ENCODE measurements at regions not wholly inside any gene's neighbourhood (a gene's known extent, or its start where the extent isn't known, plus 50 kb on each side); places are given as distances from the start of the nearest gene placed in this dataset.
"Not testable (repeated sequence)": the region's sequence is repeated elsewhere in the genome, so short reads cannot be mapped to it uniquely, and the experiment has no call there.

DNA sequence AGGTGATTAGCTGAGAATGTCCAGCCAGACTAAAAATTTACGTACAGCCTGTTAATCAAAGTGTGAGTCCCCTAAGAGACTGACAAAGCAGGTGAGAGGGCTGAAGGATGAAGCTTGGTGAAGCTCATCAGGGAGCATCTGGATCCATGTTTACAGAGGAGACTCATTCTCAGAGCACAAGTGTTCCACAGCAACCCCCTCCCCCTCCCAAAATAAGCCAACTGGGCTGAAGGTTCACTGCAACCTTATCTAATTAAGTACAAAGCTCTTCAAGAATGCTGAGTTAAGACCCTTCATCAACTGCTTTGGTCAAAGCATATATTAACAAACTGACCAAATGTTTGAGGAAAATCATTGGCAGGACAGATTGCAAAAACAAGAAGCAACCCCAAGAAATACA, 262.6 kb upstream of the ZNF385D start:
- DNase-seq (no peak), ATAC-seq (ENCODE audit: low FRiP score) (no peak)
- no peaks in the 10 kb centered on the region for H3K9me3 ChIP-seq (ENCODE audit: control insufficient read depth, low read length)
- WGBS, 2 donors, result 69 to 76% methylated on average over 1 of the region's 1 CpG
- no peaks in the 10 kb centered on the region for H3K36me3 ChIP-seq (ENCODE audit: control insufficient read depth in 1 of 2, insufficient read depth in 2 of 2, low read length in 1 of 2)
- no peaks in the 10 kb centered on the region for H3K4me1 ChIP-seq (ENCODE audit: control insufficient read depth in 1 of 2, insufficient read depth in 2 of 2, low read length in 2 of 2)
- no peaks in the 10 kb centered on the region for H3K27me3 ChIP-seq (ENCODE audit: control insufficient read depth in 1 of 2, insufficient read depth in 2 of 2, low read length in 1 of 2)
- intact Hi-C loops (cut with DNase I), result no loop called here
- H3K4me3 ChIP-seq (ENCODE audit: low read length in 2 of 2), result no peak overlapping the region
- H3K27ac ChIP-seq (ENCODE audit: low read depth in 1 of 2, low read length in 2 of 2), result no peak overlapping the region

DNA sequence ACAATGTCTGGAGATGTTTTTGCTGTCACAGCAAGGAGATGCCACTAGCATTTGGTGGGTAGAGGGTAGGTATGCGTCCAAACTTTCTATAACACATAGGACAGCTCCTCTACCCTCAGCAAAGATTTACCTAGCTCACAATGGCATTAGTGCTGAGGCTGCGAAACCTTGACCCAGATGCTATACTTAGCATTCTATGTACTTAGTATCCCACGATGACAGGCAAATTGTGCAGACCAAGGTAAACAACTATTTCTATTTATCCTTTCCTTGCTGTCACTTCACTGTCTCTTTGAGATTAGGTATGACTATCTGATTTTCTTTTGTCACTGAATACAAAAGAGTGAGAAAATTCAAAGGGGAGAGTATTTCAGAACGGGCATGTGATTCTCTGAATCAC, 265.2 kb upstream of the ZNF385D start:
- Histone ChIP-seq H3K36me3 (ENCODE audit: control insufficient read depth in 1 of 2, insufficient read depth in 2 of 2, low read length in 1 of 2) (no peaks in the 10 kb centered on the region), H3K4me3 (ENCODE audit: low read length in 2 of 2) (no peak overlapping the region), H3K27me3 (ENCODE audit: control insufficient read depth in 1 of 2, insufficient read depth in 2 of 2, low read length in 1 of 2) (no peaks in the 10 kb centered on the region), H3K27ac (ENCODE audit: low read depth in 1 of 2, low read length in 2 of 2) (no peak overlapping the region), H3K9me3 (ENCODE audit: control insufficient read depth, low read length) (no peaks in the 10 kb centered on the region), H3K4me1 (ENCODE audit: control insufficient read depth in 1 of 2, insufficient read depth in 2 of 2, low read length in 2 of 2) (no peaks in the 10 kb centered on the region)
- 61 to 63% methylated on average over 4 of the region's 4 CpGs for WGBS, 2 donors
- intact Hi-C loops (cut with DNase I), result no loop called here
- no peak for ATAC-seq (ENCODE audit: low FRiP score)
- no peak for DNase-seq

DNA sequence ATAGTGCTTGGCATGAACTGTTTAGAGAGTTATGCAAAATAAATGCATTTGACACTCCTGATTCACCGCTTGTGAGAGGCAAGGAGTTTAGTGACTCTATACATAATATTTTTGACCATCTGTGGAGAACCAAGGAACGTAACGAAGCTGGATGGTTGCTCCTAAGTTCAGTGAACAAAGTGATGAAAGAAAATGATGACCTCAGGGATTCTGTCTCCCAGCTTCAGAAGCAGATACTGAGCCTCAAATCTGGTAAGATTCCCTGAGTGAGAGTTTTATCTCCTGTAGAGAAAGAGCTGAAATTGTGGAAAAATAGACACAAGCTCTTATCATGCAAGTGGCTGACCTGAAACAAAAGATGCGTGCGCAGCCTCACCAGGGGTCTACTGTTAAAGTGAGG, 273.6 kb upstream of the ZNF385D start:
- intact Hi-C loops (cut with DNase I), result not testable (repeated sequence)
- 93 to 96% methylated on average over 5 of the region's 5 CpGs for WGBS, 2 donors

DNA sequence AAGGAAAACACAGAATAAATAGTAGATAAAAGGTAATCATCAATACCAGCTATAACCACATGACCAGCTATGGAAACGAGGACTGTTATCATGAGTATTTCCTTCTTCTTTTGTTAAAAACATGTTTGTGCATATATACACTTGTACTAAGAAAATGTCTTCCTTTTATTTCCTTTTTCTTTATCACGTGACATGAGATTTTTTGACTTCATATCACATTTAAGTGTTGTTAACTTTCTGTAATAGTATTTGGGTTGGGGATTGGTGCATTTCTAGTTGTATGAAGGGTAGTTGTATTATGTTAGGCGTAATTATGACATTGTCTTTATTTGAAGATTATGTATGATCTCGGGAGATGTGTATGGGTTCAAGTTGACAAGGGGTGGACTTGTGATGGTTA, 278.5 kb upstream of the ZNF385D start:
- Histone ChIP-seq H3K27me3 (ENCODE audit: control insufficient read depth in 1 of 2, insufficient read depth in 2 of 2, low read length in 1 of 2) (no peaks in the 10 kb centered on the region), H3K4me3 (ENCODE audit: low read length in 2 of 2) (no peak overlapping the region), H3K36me3 (ENCODE audit: control insufficient read depth in 1 of 2, insufficient read depth in 2 of 2, low read length in 1 of 2) (no peaks in the 10 kb centered on the region), H3K27ac (ENCODE audit: low read depth in 1 of 2, low read length in 2 of 2) (no peak overlapping the region), H3K9me3 (ENCODE audit: control insufficient read depth, low read length) (no peaks in the 10 kb centered on the region), H3K4me1 (ENCODE audit: control insufficient read depth in 1 of 2, insufficient read depth in 2 of 2, low read length in 2 of 2) (no peaks in the 10 kb centered on the region)
- no peak for ATAC-seq (ENCODE audit: low FRiP score)
- no peak for DNase-seq
- intact Hi-C loops (cut with DNase I), result no loop called here
- 90 to 91% methylated on average over 4 of the region's 4 CpGs for WGBS, 2 donors

More for the DNA sequence above, 273.6 kb upstream of the ZNF385D start:
- H3K27ac ChIP-seq (ENCODE audit: low read depth in 1 of 2, low read length in 2 of 2); DNase-seq; H3K27me3 ChIP-seq (ENCODE audit: control insufficient read depth in 1 of 2, insufficient read depth in 2 of 2, low read length in 1 of 2); ATAC-seq (ENCODE audit: low FRiP score); H3K4me1 ChIP-seq (ENCODE audit: control insufficient read depth in 1 of 2, insufficient read depth in 2 of 2, low read length in 2 of 2); H3K36me3 ChIP-seq (ENCODE audit: control insufficient read depth in 1 of 2, insufficient read depth in 2 of 2, low read length in 1 of 2); H3K9me3 ChIP-seq (ENCODE audit: control insufficient read depth, low read length); H3K4me3 ChIP-seq (ENCODE audit: low read length in 2 of 2): not testable (repeated sequence)

DNA sequence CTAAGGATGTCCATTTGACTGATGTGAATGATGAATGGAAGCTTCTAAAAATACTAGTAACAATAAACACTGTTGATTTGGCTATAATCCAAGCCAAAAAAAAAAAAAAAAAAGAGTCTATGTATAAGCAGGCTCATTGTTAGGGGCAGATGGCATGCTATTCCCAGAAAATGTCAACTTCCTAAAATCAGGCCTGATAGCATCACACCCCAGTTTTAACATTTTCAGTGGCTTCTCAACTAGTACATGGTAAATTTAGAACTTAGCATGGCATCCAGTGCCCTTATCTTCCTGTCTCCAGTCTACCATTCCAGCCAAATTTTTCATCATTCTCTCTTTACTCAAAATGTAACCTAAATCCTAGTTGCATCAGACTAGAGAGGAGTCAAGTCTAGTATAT, 288.2 kb upstream of the ZNF385D start:
- H3K4me1 ChIP-seq (ENCODE audit: control insufficient read depth in 1 of 2, insufficient read depth in 2 of 2, low read length in 2 of 2), result no peaks in the 10 kb centered on the region
- no peak overlapping the region for H3K27ac ChIP-seq (ENCODE audit: low read depth in 1 of 2, low read length in 2 of 2)
- H3K4me3 ChIP-seq (ENCODE audit: low read length in 2 of 2), result no peak overlapping the region
- intact Hi-C loops (cut with DNase I), result no loop called here
- ATAC-seq (ENCODE audit: low FRiP score) (no peak), DNase-seq (no peak)
- no peaks in the 10 kb centered on the region for H3K9me3 ChIP-seq (ENCODE audit: control insufficient read depth, low read length)
- H3K36me3 ChIP-seq (ENCODE audit: control insufficient read depth in 1 of 2, insufficient read depth in 2 of 2, low read length in 1 of 2), result no peaks in the 10 kb centered on the region
- H3K27me3 ChIP-seq (ENCODE audit: control insufficient read depth in 1 of 2, insufficient read depth in 2 of 2, low read length in 1 of 2), result no peaks in the 10 kb centered on the region

DNA sequence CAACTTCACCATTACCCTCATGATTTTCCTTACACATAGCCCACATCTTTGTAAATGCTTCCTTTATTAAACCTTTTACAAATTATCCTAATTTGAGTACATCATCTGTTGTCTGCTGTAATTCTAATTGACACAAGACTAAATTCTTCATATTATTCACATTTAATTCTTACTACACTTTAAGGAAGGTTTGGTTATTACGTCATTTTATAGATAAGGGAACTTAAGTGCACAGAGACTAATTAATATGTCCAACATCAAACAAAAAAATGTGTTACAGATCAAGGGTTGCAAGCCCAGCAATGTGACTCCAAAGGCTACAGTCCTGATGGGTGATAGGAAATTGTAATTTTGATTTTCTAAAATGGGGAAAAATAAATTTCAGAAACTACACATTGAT, 289.1 kb upstream of the ZNF385D start:
- DNase-seq (no peak), ATAC-seq (ENCODE audit: low FRiP score) (no peak)
- Histone ChIP-seq H3K4me3 (ENCODE audit: low read length in 2 of 2) (no peak overlapping the region), H3K4me1 (ENCODE audit: control insufficient read depth in 1 of 2, insufficient read depth in 2 of 2, low read length in 2 of 2) (no peaks in the 10 kb centered on the region), H3K27me3 (ENCODE audit: control insufficient read depth in 1 of 2, insufficient read depth in 2 of 2, low read length in 1 of 2) (no peaks in the 10 kb centered on the region), H3K9me3 (ENCODE audit: control insufficient read depth, low read length) (no peaks in the 10 kb centered on the region), H3K27ac (ENCODE audit: low read depth in 1 of 2, low read length in 2 of 2) (no peak overlapping the region), H3K36me3 (ENCODE audit: control insufficient read depth in 1 of 2, insufficient read depth in 2 of 2, low read length in 1 of 2) (no peaks in the 10 kb centered on the region)
- WGBS, 2 donors, result 74 to 91% methylated on average over 1 of the region's 1 CpG
- intact Hi-C loops (cut with DNase I), result no loop called here

DNA sequence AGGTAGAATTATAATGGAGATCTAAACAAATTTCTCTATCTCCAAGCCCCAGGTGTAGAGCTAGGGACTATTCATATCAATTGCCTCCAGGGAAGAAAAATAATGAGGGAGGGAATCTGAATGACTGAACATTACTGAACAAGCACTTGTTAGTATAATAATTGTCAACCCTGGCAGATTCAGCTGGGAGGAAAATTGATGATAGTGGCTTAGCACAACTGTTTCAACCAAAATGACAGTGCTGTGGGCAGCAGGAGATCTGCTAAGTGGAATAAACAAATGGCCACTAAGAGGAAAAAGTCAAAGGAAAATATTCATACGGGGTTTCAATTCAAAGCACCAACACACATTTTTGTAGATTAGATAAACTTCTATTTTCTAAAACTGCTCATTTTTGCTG, 294.9 kb upstream of the ZNF385D start:
- no peak for DNase-seq
- Histone ChIP-seq H3K27ac (ENCODE audit: low read depth in 1 of 2, low read length in 2 of 2) (no peak overlapping the region), H3K36me3 (ENCODE audit: control insufficient read depth in 1 of 2, insufficient read depth in 2 of 2, low read length in 1 of 2) (no peaks in the 10 kb centered on the region), H3K4me3 (ENCODE audit: low read length in 2 of 2) (no peak overlapping the region), H3K4me1 (ENCODE audit: control insufficient read depth in 1 of 2, insufficient read depth in 2 of 2, low read length in 2 of 2) (no peaks in the 10 kb centered on the region), H3K27me3 (ENCODE audit: control insufficient read depth in 1 of 2, insufficient read depth in 2 of 2, low read length in 1 of 2) (no peaks in the 10 kb centered on the region), H3K9me3 (ENCODE audit: control insufficient read depth, low read length) (no peaks in the 10 kb centered on the region)
- ATAC-seq (ENCODE audit: low FRiP score), result no peak
- intact Hi-C loops (cut with DNase I), result no loop called here
- 17 to 20% methylated on average over 1 of the region's 1 CpG for WGBS, 2 donors

DNA sequence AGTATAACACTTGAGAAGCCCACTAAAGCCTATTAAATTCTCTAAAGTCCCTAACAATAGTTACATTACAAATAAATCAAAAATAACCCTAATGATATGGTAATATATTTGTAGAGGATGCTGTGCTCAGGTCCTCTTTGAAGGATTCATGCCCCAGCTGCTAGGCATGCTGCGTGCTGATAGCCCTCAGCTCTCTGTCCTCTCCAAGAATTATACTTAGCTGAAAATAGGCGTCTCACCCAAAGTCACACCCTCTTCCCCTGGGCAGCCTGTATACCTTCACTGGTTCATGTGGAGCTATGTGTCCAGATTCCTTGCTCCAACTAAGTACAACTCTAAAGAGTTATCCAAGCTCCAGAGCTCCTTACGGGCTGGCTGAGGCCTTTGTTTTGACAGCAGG, 312.5 kb upstream of the ZNF385D start:
- intact Hi-C loops (cut with DNase I), result no loop called here
- Histone ChIP-seq H3K27me3 (ENCODE audit: control insufficient read depth in 1 of 2, insufficient read depth in 2 of 2, low read length in 1 of 2) (no peaks in the 10 kb centered on the region), H3K9me3 (ENCODE audit: control insufficient read depth, low read length) (peaks cover 2% of the 10 kb centered on the region), H3K36me3 (ENCODE audit: control insufficient read depth in 1 of 2, insufficient read depth in 2 of 2, low read length in 1 of 2) (no peaks in the 10 kb centered on the region), H3K27ac (ENCODE audit: low read depth in 1 of 2, low read length in 2 of 2) (no peak overlapping the region), H3K4me1 (ENCODE audit: control insufficient read depth in 1 of 2, insufficient read depth in 2 of 2, low read length in 2 of 2) (no peaks in the 10 kb centered on the region), H3K4me3 (ENCODE audit: low read length in 2 of 2) (no peak overlapping the region)
- DNase-seq (no peak), ATAC-seq (ENCODE audit: low FRiP score) (no peak)
- 61 to 72% methylated on average over 3 of the region's 3 CpGs for whole genome bisulfite sequencing, 2 donors

DNA sequence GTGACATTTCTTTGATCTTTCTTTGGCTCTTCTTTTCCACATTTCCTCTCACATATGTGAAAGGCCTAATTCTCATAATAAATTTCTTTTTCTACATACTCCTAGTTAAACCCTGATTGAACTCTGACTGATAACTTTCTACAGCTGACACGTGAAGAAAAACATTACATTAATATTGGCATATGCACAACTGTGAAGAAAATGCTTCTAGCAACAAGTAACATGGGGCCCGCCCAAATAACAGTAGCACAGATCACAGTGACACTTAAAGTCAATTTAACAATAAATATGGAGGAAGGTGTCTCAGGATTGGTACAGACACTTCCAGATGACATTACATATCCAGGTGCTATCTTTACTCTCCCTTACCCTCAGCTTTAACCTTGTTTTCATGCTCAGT, 317.6 kb upstream of the ZNF385D start:
- no peak overlapping the region for H3K4me3 ChIP-seq (ENCODE audit: low read length in 2 of 2)
- H3K4me1 ChIP-seq (ENCODE audit: control insufficient read depth in 1 of 2, insufficient read depth in 2 of 2, low read length in 2 of 2), result no peaks in the 10 kb centered on the region
- intact Hi-C loops (cut with DNase I), result no loop called here
- no peak overlapping the region for H3K27ac ChIP-seq (ENCODE audit: low read depth in 1 of 2, low read length in 2 of 2)
- H3K27me3 ChIP-seq (ENCODE audit: control insufficient read depth in 1 of 2, insufficient read depth in 2 of 2, low read length in 1 of 2), result no peaks in the 10 kb centered on the region
- no peaks in the 10 kb centered on the region for H3K9me3 ChIP-seq (ENCODE audit: control insufficient read depth, low read length)
- no peak for ATAC-seq (ENCODE audit: low FRiP score)
- no peak for DNase-seq
- no peaks in the 10 kb centered on the region for H3K36me3 ChIP-seq (ENCODE audit: control insufficient read depth in 1 of 2, insufficient read depth in 2 of 2, low read length in 1 of 2)
- WGBS, 2 donors, result 56 to 69% methylated on average over 2 of the region's 2 CpGs

Measured in aorta (tissue), 5 donors.